C4-2B (cell line): ENCODE measurements at regions not wholly inside any gene's neighbourhood (a gene's known extent, or its start where the extent isn't known, plus 50 kb on each side); places are given as distances from the start of the nearest gene placed in this dataset.

ENCODE experiments used
- H3K27ac ChIP-seq: fragments of 450-650 bp; 2 replicates; pipeline ENCODE4 v1.5.1; 2017
- CTCF ChIP-seq: fragments of 450-650 bp; conservative IDR thresholded peaks from 2 replicates; pipeline ENCODE4 v1.5.1; 2017; ENCODE audit warnings: mild to moderate bottlenecking
- ZFX ChIP-seq: fragments of 450-650 bp; IDR thresholded peaks from 2 replicates; pipeline ENCODE4 v1.6.1; 2017

- TF ChIP-seq ZFX: no peak
- no peak for TF ChIP-seq CTCF
- no peak overlapping the region for H3K27ac ChIP-seq
These were observed 99.0 kb upstream of the RUNX3 start for GRCh38 chr1:25028907-25029599.

GRCh38 chr1:25028587-25028906 lies 98.5 kb upstream of the RUNX3 start:
- TF ChIP-seq ZFX (no peak), CTCF (no peak)
- H3K27ac ChIP-seq: no peak overlapping the region

GRCh38 chr1:25027822-25028586 lies 97.9 kb upstream of the RUNX3 start:
- no peak for TF ChIP-seq ZFX
- no peak for TF ChIP-seq CTCF
- H3K27ac ChIP-seq: no peak overlapping the region

- no peak overlapping the region for H3K27ac ChIP-seq
- no peak for TF ChIP-seq CTCF
- no peak for TF ChIP-seq ZFX
These were observed 96.8 kb upstream of the RUNX3 start for GRCh38 chr1:25026730-25027450.

GRCh38 chr1:25026304-25026703 lies 96.2 kb upstream of the RUNX3 start:
- H3K27ac ChIP-seq: no peak overlapping the region
- TF ChIP-seq CTCF (no peak), ZFX (no peak)

- no peak for TF ChIP-seq CTCF
- TF ChIP-seq ZFX: no peak
- no peak overlapping the region for H3K27ac ChIP-seq
These were observed 94.7 kb upstream of the RUNX3 start for GRCh38 chr1:25024615-25025350.
